ENCODE measurements at regions not wholly inside any gene's neighbourhood (a gene's known extent, or its start where the extent isn't known, plus 50 kb on each side); places are given as distances from the start of the nearest gene placed in this dataset.
"Not testable (repeated sequence)": the region's sequence is repeated elsewhere in the genome, so short reads cannot be mapped to it uniquely, and the experiment has no call there.

DNA sequence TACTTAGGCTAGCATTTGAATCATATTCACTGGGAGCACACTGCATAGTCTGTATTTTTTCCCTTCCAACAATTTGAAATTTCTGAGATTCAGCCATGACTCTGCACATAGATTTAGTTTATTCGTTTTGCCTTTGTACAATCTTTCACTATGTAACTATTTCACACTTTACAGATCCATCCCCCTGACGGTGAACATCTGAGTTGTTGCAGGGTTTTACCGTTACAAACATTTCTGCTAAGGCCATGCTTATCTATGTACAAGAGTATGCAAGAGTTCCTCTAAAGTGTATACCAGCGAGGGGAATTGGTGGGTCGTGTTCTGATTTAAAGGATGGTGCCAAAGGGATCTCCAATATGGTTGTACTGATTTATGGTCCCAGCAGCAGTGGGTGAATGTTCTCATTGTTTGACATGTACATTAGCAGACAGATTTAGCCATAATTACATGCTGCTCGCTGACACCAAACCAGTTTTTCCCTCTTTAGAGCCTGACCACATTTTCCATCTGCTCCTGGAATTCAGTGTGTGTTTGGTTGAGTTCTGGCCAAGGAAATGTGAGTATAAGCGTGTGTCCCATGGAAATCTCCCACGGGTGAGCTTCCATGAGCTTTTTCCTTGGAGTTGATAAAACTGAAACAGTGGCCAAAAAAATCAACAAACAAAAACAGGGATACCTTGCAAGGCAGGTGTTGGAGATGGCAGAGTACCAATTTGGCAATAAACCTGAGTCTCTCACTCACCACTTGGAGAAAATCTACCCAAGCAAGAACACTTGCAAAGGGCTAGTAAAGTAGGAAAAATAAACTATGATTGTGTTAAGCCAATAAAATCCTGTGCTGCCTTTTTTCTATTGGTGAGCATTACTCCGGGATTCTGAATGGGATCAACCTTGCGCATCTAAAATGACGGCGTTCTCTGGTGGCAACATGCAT lies 149.7 kb upstream of the MXRA5 start:
- not testable (repeated sequence) for TF ChIP-seq POLR2A (IDR thresholded peaks at IDR 0.05)
- TF ChIP-seq, protein P1, sequence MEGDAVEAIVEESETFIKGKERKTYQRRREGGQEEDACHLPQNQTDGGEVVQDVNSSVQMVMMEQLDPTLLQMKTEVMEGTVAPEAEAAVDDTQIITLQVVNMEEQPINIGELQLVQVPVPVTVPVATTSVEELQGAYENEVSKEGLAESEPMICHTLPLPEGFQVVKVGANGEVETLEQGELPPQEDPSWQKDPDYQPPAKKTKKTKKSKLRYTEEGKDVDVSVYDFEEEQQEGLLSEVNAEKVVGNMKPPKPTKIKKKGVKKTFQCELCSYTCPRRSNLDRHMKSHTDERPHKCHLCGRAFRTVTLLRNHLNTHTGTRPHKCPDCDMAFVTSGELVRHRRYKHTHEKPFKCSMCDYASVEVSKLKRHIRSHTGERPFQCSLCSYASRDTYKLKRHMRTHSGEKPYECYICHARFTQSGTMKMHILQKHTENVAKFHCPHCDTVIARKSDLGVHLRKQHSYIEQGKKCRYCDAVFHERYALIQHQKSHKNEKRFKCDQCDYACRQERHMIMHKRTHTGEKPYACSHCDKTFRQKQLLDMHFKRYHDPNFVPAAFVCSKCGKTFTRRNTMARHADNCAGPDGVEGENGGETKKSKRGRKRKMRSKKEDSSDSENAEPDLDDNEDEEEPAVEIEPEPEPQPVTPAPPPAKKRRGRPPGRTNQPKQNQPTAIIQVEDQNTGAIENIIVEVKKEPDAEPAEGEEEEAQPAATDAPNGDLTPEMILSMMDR (IDR thresholded peaks at IDR 0.05), result not testable (repeated sequence)

Data from body of pancreas (tissue), 4 donors.